NCI-H2107 treated with DMSO at 0.1 percent for 48 hours (cell line): ENCODE measurements at regions not wholly inside any gene's neighbourhood (a gene's known extent, or its start where the extent isn't known, plus 50 kb on each side); places are given as distances from the start of the nearest gene placed in this dataset.
"Not testable (repeated sequence)": the region's sequence is repeated elsewhere in the genome, so short reads cannot be mapped to it uniquely, and the experiment has no call there.

Source experiments
- DNase-seq: peaks from one replicate; lab custom pipeline; 2025; ENCODE audit not compliant: unreplicated experiment; lab: John Stamatoyannopoulos, UW

DNA sequence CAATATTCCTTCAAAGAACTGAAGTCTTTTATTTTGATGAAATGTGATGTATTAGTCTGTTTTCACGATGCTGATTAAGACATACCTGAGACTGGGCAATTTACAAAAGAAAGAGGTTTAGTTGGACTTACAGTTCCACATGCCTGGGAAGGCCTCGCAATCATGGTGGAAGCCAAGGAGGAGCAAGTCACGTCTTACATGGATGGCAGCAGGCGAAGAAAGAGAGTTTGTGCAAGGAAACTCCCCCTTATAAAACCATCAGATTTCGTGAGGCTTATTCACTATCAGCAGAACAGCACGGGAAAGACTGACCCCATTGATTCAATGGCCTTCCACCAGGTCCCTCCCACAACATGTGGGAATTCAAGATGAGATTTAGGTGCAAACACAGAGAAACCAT lies 750.3 kb upstream of the KCND2 start:
- DNase-seq, result no peak

DNA sequence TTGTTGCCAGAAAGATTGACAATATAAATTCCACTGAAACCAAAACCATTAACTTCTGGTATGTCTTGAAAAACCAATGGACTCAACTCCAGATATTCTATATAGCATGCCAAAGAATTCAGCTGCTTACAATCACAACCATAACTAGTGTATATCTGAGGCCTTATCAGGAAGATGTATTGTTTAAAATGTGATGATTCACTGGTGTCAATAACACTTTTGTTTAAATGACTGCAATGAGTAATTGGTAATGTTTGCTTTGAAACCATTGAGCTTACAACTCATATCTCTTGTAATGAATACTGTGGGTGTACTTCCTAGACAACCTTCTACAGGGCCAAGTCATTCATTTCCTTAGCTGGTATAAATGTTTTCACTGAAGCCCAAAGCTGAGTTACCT lies 727.9 kb upstream of the KCND2 start:
- no peak for DNase-seq

DNA sequence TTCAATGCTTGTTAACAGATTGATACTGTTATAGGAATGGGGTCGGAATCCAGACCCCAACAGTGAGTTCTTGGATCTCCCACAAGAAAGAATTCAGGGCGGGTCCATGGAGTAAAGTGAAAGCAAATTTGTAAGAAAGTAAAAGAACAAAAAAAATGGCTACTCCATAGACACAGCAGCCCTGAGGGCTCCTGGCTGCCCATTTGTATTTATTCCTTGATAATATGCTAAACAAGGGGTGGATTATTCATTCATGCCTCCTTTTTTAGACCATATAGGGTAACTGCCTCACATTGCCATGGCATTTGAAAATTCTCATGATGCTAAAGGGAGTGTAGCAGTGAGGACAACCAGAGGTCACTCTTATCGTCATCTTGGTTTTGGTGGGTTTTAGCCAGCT lies 717.2 kb upstream of the KCND2 start:
- no peak for DNase-seq

DNA sequence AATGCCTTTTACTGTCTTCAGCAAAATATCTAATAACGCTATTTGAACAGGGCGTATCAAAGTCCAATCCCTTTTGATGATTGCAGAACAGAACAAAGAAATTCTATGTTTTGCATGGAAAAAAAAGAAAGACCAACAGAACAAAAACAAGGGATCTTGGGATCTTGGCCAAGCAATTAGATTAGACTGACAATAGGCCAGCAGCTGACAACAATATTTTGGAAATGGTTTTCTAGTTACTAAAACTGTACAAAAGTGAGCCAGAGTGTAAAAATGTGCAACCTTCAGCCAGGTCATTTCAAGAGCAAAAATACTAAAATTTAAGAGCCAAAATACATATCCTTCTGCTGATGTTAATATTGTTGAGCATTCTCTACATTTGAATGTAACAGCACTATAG lies 716.5 kb upstream of the KCND2 start:
- no peak for DNase-seq

DNA sequence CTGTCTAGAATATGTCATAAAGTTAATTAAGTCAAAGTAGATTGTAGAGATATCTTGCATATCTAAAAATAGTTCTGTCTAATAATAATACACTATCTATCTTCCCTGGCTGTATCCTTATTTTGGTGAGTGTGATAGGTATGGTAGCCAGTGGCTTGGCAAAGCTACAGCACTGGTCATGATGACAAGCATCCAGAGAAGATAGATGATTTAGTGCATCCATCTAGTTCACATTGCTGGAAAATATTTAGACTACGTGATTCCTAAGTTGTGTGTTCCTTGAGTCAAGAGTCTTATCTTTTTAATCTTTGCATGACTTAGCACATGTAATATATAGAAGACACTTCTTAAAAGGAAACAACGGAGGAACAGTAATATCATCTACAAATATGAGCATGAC lies 711.2 kb upstream of the KCND2 start:
- DNase-seq, result no peak

DNA sequence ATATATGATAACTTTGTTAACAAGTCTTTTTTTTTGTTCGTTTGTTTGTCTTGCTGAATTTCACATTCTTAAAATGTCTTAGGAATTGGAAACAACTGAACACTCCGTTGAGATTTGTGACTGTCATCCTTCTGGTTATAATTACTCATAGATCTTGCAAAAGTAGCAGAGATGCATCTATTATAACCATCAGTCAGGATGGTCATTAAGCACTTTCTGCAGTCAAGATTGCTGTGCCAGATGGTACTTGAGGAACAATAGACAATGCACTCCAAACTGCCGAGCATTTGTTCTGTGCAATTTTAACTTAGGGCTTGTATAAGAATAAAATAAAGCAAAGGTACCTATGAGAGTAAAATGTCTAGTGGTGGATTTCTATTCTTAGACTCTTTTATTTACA lies 710.1 kb upstream of the KCND2 start:
- DNase-seq, result no peak

DNA sequence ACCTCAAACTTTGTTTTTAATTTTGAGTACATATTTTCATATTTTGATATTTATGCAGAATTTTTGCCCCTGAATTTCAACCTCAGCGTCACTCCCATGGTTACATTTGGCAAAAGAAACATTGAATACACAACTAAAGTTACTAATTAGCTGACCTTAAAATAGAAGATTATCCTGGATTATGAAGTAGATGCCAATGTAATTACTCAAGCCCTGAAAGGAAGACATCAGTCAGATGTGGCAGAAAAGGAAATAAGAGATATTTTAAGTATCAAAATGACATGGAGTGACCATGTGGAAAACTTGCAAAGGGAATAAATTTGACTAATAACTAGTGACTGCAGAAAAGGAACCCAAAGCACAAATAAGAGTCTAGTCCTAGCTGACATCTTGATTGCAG lies 701.3 kb upstream of the KCND2 start:
- DNase-seq, result no peak

DNA sequence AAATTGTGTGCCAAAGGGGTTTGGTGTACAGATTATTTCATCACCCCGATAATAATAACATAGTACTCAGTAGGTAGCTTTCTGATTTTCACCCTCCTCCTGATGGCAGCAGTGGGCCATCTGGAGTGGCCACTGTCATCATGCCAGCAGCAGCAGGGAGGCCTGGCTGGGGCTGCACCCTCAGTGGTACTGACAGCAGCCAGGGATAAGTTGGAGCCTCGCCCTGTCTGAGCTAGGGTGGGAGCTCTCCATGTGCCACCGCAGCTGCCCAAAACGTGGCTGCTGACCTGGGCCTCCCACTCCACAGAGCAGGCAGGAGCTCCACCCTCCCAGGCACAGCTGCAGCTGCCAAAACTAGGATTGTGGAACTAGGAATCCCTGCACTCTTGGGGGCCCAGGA lies 700.8 kb upstream of the KCND2 start:
- no peak for DNase-seq

DNA sequence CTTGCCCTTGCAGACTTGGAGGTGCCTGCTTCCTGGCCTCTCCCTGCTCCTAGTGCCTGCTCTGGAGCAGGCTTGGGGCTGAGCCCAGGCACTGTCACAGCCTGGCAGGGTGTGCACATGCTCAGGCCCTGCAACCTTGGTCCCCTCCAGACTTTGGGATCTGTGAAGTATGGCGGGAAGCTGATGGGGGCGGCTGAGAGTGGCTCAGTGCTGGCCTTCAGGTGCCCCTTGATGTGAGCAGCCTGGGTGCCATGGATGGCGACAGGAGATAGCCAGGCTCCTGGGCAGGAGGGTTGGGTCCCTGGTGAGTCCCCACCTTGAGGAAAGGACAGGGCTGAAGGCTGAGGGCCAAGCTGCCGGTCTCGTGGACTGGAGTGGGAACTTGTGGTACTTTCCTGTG lies 700.4 kb upstream of the KCND2 start:
- DNase-seq, result no peak

DNA sequence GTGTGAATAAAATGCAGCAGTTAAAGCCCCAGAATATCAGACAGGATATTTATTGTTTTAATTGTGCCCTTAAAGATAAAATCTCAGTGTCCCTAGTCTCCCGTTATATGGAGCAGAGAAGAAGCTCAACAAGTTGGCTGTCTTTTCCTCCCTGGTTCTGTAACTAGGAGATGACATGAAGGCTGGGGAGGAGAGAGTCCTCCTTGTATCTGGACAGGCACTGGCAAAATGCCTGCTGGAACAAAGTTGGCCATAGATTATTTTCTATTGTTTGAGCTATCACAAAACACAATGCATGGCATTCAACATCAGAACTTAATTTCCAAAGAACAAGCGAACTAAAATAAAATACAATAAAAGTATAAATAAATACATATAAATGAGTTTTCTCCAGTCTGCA lies 694.9 kb upstream of the KCND2 start:
- no peak for DNase-seq

DNA sequence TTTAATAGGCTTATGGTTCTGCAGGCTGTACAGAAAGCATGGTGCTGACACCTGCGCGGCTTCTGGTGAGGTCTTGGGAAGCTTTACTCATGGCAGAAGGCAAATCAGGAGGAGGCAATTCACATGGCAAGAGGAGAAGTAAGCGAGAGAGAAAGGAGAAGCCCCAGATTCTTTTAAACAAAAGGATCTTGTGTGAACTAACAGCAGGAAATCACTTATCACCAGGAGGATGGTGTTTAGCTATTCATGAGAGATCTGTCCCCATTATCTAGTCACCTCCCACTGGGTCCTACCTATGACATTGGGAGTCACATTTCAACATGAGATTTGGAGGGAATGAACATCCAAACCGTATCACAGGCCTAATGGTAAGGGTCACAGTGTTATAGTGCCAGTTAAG lies 678.0 kb upstream of the KCND2 start:
- no peak for DNase-seq

DNA sequence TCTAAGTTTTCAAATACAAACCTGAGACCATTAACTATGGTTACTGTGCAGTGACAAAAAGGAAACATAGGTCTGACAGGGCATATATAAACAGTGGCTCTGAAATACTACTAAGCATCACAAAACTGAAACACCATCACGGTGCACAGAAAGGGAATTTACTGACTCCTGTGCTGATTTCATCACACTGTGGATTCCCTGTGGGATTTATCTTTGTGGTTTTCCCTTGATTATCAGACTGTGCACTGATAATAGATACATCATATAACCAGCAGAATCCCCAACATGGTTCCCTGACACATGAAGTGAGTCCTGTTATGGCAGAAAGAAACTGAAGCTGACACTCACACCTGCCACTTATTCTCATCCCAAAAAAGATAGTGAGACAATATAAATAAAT lies 676.3 kb upstream of the KCND2 start:
- DNase-seq, result no peak

DNA sequence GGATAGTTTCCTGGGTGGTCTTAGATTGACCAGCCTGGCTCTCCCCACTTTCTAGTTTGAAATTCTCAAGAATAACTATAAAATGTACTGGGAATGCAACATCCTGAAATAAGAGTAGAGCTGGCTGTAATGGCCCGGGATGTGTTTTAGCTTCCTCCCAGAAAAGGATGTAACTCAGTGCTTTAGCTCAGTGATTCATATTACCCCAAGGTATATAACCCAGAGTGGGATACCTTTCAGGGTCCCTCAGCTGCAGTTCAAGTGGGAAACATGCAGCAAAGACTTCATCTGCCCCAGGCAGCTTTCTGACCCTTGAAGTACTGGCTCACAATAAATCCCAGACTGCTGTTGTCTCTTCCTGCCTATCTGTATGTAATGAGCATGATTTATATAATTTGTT lies 666.7 kb upstream of the KCND2 start:
- DNase-seq, result no peak

DNA sequence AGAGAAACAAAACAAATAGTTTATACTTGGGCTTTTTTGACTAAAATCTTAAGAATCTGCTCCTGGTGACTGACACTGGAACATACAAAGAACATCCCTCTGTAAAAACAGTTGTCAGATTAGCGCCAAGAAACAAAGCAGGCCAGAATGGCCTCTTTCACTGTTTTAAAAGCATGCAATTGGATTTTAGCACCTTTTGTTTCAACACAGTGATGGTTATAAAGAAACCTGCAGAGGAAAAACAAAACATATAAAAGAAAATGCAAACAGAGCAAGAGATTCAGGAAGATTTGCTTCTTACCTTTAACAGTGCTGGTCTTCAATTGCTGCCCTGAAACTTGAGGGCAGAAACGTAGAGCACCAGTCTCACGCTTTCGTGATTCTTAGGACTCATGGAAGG lies 652.2 kb upstream of the KCND2 start:
- DNase-seq, result no peak

DNA sequence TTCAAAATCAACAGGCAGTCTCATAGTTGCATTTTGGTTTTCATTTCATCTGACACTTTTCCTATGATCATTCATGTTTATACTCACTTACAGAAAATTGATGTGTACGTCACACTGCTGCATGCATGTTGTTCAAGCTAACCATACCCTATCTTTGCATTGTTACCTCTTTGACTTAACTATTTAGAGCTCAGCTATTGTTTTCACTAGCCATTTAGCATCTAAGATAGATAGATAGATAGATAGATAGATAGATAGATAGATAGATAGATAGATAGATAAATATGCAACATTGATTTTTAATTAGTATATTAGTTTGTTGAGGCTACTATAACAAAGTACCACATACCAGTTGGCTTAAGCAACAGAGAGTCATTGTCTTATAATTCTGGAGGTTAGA lies 649.5 kb upstream of the KCND2 start:
- no peak for DNase-seq

DNA sequence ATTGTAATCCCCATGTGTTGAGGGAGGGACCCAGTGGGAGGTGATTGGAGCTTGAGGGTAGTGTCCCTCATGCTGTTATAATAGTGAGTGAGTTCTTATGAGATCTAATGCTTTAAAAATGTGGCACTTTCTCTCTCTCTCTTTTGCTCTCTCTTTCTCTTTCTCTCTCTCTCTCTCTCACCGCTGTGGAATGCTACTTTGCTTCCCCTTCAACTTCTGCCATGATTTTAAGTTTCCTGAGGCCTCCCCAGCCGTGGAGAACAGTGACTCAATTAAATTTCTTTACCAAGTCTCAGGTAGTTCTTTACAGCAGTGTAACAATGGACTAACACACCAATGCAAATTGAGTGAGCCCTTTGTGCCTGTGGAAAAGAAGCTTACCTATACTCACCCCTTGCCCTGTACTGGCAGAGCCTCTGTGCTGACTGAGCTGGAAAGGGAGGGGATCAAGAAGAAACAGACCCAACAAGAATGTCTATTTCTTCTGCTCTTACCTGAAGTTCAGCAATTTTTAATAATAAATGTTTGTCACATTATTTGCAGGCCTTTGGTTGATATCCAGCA lies 642.5 kb upstream of the KCND2 start:
- no peak for DNase-seq

DNA sequence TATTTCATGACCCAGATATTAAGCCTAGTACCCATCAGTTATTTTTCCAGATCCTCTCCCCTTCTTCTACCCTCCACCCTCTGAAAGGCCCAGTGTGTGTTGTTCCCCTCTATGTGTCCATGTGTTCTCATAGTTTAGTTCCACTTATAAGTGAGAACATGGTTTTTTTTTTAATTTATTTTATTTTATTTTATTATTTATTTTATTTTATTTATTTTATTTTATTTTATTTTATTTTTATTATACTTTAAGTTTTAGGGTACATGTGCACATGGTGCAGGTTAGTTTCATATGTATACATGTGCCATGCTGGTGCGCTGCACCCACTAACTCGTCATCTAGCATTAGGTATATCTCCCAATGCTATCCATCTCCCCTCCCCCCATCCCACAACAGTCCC lies 639.2 kb upstream of the KCND2 start:
- DNase-seq, result not testable (repeated sequence)

DNA sequence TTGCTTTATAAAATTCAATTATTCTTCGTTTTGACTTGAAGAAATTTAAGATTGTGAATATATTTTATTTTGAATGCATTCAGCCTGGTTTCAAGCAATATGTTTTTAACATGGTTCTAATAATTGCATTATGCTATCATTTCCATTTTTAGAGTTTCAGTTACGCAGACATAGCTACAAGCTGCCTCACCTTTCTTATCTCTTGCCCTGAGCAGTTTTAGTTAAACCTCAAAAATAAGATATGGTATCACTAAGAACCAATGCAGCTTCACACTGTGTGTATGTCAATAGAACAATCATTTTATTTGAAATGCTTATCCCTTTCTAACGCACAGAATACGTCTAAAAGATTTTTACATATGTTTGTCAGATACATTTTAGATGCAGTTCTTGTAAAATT lies 632.6 kb upstream of the KCND2 start:
- DNase-seq, result no peak

DNA sequence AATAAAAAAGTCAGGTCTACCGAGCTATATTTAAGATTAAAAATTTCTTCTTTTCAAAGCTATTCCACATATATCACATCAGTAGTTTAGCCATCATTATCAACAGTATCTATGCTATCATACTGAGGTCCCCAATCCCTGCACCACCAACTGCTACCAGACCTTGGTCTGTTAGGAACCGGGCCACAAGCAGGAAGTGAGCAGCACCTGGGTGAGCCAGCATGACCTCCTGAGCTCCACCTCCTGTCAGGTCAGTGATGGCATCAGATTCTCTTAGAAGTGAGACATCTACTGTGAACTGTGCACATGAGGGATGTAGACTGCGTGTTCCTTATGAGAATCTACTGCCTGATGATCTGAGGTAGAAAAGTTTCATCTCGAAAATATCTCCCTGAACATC lies 632.1 kb upstream of the KCND2 start:
- DNase-seq, result no peak

DNA sequence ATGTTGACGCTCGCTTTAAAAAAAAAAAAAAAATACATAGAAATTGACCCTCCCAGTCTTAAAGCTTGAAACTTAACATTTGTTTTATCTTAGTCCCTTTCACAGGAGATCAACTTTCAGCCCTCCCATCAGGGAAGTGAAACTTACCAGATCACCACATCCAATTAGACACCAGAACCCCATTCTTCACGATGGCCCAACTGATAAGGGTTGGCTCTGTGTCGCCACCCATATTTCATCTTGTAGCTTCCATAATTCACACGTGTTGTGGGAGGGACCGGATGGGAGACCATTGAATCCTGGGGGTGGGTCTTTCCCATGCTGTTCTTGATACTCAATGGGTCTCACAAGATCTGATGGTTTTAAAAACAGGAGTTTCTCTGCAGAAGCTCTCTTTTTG lies 629.4 kb upstream of the KCND2 start:
- no peak for DNase-seq

DNA sequence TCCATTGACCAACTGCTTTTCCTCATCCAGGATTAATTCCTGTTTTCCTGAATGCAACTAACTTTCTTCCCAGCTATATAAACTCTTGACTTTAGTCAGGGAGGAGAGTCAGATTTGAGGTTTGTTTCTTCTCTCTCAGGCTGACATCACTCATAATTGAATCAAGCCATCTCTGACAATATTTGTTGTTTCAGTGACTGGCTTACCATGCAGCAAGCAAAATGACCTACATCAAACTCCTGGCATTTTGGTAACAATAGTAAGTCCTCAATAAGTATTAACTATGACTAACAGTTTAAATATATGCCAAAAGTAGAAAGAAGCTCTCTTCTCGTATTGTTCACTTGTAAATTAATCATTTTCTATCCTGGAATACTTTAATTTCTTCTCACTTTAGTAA lies 625.7 kb upstream of the KCND2 start:
- no peak for DNase-seq

DNA sequence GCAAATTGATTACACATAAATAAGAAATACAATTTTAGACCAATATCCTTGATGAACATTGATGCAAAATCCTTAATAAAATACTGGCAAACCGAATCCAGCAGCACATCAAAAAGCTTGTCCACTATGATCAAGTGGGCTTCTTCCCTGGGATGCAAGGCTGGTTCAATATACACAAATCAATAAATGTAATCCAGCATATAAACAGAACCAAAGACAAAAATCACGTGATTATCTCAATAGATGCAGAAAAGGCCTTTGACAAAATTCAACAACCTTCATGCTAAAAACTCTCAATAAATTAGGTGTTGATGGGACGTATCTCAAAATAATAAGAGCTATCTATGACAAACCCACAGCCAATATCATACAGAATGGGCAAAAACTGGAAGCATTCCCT lies 624.2 kb upstream of the KCND2 start:
- not testable (repeated sequence) for DNase-seq

DNA sequence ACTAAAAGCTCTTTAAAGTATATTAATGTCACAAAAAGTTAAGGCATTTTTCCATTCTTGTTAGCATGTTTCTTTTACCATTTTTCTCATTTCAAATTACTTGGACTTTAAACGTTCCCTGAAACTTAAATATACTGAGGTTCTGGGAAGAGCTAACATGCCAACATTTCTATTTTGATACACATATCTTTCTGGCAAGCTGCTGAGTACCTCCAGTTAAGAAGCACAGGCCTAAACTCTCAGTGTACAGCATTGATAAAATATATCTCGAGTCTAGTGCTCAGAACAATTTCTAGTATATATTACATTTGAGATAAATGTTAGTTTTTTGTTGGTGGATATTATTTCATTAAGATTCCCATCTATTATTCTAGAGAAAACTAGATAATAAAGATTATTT lies 612.9 kb upstream of the KCND2 start:
- no peak for DNase-seq

DNA sequence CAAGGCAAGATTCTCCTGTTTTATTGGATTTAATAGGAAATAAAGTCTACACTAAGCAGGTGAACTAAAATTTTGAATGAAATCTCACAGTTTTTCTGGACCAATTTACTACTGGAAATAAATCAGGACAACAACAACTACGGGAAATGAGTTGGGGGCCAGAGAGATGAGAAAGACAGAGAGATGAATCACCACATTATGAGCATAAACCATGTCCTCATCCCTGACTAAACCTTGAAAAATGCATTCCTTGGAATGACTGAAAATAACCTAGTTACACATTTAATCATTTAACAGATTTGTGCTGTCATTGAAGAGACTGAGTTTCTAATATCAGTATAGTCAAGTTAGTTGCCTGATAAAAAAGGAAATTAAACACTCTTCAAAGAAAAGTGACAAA lies 608.4 kb upstream of the KCND2 start:
- DNase-seq, result no peak
